ENCODE measurements at regions not wholly inside any gene's neighbourhood (a gene's known extent, or its start where the extent isn't known, plus 50 kb on each side); places are given as distances from the start of the nearest gene placed in this dataset.
"Not testable (repeated sequence)": the region's sequence is repeated elsewhere in the genome, so short reads cannot be mapped to it uniquely, and the experiment has no call there.

- no peak overlapping the region for H3K27ac Mint-ChIP-seq
- ChIA-PET POLR2A (no interaction called here), CTCF (no interaction called here)
- H3K4me3 Mint-ChIP-seq = no peak overlapping the region
- no peaks in the 10 kb centered on the region for H3K27me3 Mint-ChIP-seq
- H3K36me3 Mint-ChIP-seq (ENCODE audit: low read depth) = no peaks in the 10 kb centered on the region
- TF ChIP-seq, protein P1, sequence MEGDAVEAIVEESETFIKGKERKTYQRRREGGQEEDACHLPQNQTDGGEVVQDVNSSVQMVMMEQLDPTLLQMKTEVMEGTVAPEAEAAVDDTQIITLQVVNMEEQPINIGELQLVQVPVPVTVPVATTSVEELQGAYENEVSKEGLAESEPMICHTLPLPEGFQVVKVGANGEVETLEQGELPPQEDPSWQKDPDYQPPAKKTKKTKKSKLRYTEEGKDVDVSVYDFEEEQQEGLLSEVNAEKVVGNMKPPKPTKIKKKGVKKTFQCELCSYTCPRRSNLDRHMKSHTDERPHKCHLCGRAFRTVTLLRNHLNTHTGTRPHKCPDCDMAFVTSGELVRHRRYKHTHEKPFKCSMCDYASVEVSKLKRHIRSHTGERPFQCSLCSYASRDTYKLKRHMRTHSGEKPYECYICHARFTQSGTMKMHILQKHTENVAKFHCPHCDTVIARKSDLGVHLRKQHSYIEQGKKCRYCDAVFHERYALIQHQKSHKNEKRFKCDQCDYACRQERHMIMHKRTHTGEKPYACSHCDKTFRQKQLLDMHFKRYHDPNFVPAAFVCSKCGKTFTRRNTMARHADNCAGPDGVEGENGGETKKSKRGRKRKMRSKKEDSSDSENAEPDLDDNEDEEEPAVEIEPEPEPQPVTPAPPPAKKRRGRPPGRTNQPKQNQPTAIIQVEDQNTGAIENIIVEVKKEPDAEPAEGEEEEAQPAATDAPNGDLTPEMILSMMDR (IDR thresholded peaks at IDR 0.05) = no peak
- no peak for ATAC-seq (ENCODE audit: low read depth)
- peaks cover 9% of the 10 kb centered on the region for H3K4me1 Mint-ChIP-seq
- no peaks in the 10 kb centered on the region for H3K9me3 Mint-ChIP-seq
- DNase-seq = no peak
- intact Hi-C loops (cut with micrococcal nuclease) = no loop called here
These were observed 862.9 kb upstream of the ACVR2A start for GRCh38 chr2:146981921-146982320.

- DNase-seq (no peak), ATAC-seq (ENCODE audit: low read depth) (no peak)
- TF ChIP-seq, protein P1 (IDR thresholded peaks at IDR 0.05) = no peak
- Mint-ChIP-seq H3K4me3 (no peak overlapping the region), H3K9me3 (no peaks in the 10 kb centered on the region), H3K4me1 (no peaks in the 10 kb centered on the region), H3K27me3 (no peaks in the 10 kb centered on the region), H3K36me3 (ENCODE audit: low read depth) (no peaks in the 10 kb centered on the region), H3K27ac (no peak overlapping the region)
- POLR2A ChIA-PET = no interaction called here
- intact Hi-C loops (cut with micrococcal nuclease) = no loop called here
- CTCF ChIA-PET = no interaction called here
These were observed 865.1 kb upstream of the ACVR2A start for GRCh38 chr2:146979746-146980145.

- DNase-seq (no peak), ATAC-seq (ENCODE audit: low read depth) (no peak)
- no peaks in the 10 kb centered on the region for H3K36me3 Mint-ChIP-seq (ENCODE audit: low read depth)
- H3K27me3 Mint-ChIP-seq = no peaks in the 10 kb centered on the region
- no peaks in the 10 kb centered on the region for H3K4me1 Mint-ChIP-seq
- intact Hi-C loops (cut with micrococcal nuclease) = no loop called here
- POLR2A ChIA-PET = no interaction called here
- no peak overlapping the region for H3K27ac Mint-ChIP-seq
- CTCF ChIA-PET = no interaction called here
- TF ChIP-seq, protein P1 (IDR thresholded peaks at IDR 0.05) = no peak
- H3K9me3 Mint-ChIP-seq = no peaks in the 10 kb centered on the region
- no peak overlapping the region for H3K4me3 Mint-ChIP-seq
These were observed 866.0 kb upstream of the ACVR2A start for GRCh38 chr2:146978577-146979555.

DNA sequence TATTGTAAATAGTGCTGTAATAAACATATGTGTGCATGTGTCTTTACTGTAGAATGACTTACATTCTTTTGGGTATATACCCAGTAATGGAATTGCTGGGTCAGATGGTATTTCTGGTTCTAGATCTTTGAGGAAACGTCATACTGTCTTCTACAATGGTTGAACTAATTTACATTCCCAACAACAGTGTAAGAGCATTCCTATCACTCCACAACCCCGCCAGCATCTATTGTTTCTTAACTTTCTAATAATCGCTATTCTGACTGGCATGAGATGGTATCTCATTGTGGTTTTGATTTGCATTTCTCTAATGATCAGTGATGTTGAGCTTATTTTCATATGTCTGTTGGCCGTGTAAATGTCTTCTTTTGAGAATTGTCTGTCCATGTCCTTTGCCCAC, 873.8 kb upstream of the ACVR2A start:
- H3K36me3 Mint-ChIP-seq (ENCODE audit: low read depth); ATAC-seq (ENCODE audit: low read depth); H3K27ac Mint-ChIP-seq; H3K27me3 Mint-ChIP-seq; H3K4me1 Mint-ChIP-seq; CTCF ChIA-PET; DNase-seq; POLR2A ChIA-PET; intact Hi-C loops (cut with micrococcal nuclease); H3K4me3 Mint-ChIP-seq: not testable (repeated sequence)
- H3K9me3 Mint-ChIP-seq = peaks cover 12% of the 10 kb centered on the region

GRCh38 chr2:146969703-146970102, 875.1 kb upstream of the ACVR2A start:
- CTCF ChIA-PET; H3K36me3 Mint-ChIP-seq (ENCODE audit: low read depth); DNase-seq; POLR2A ChIA-PET; ATAC-seq (ENCODE audit: low read depth); intact Hi-C loops (cut with micrococcal nuclease); H3K4me1 Mint-ChIP-seq; H3K27me3 Mint-ChIP-seq; H3K4me3 Mint-ChIP-seq; H3K27ac Mint-ChIP-seq: not testable (repeated sequence)
- peaks cover 12% of the 10 kb centered on the region for H3K9me3 Mint-ChIP-seq

- TF ChIP-seq, protein P1 (IDR thresholded peaks at IDR 0.05) = no peak
- Mint-ChIP-seq H3K9me3 (peaks cover 3% of the 10 kb centered on the region), H3K27me3 (no peaks in the 10 kb centered on the region), H3K27ac (no peak overlapping the region), H3K36me3 (ENCODE audit: low read depth) (no peaks in the 10 kb centered on the region), H3K4me1 (no peaks in the 10 kb centered on the region), H3K4me3 (no peak overlapping the region)
- DNase-seq (no peak), ATAC-seq (ENCODE audit: low read depth) (no peak)
- POLR2A ChIA-PET = no interaction called here
- intact Hi-C loops (cut with micrococcal nuclease) = no loop called here
- CTCF ChIA-PET = no interaction called here
These were observed 880.3 kb upstream of the ACVR2A start for GRCh38 chr2:146964494-146964893.
